Activated CD8-positive, alpha-beta memory T cell treated with anti-CD3 and anti-CD28 coated beads for 36 hours (primary cell): ENCODE measurements at regions not wholly inside any gene's neighbourhood (a gene's known extent, or its start where the extent isn't known, plus 50 kb on each side); places are given as distances from the start of the nearest gene placed in this dataset.

Source experiments
- CTCF ChIA-PET: fragments of 350-600 bp; sonication (Branson Sonifier 250); formaldehyde crosslinking; loops from one replicate; lab custom pipeline; 2021; ENCODE audit warnings: antibody characterized with exemption; lab: Charles Lee
- POLR2A ChIA-PET: fragments of 350-600 bp; sonication (Branson Sonifier 250); formaldehyde crosslinking; loops from one replicate; lab custom pipeline; 2021; ENCODE audit warnings: antibody characterized with exemption; lab: Charles Lee

GRCh38 chr3:43211681-43212080 lies 74.7 kb upstream of the SNRK start:
- ChIA-PET POLR2A (no interaction called here), CTCF (no interaction called here)

GRCh38 chr3:43210049-43211027 lies 76.0 kb upstream of the SNRK start:
- POLR2A ChIA-PET: no interaction called here
- CTCF ChIA-PET: no interaction called here

DNA sequence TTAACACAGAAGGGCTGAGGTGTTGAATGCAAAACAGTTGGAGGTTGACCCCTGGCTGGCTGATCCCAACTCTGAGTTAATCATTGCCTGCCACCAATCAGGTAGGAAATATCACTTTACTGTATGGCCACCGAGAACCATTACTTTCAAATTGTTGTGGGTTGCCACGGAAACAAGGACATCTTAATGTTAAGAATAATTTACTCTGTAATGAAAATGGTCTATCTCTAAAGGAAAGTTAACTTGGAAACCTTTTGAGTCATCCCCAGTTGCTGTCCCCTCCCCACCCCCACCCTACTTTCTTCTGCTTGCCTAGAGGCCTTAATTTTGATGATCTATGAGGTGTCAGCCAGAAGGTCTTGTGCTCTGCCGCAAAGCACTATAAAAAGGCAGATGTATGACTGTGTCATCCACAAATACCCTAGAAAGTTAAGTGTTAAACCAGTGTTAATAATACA lies 78.7 kb upstream of the SNRK start:
- ChIA-PET POLR2A (no interaction called here), CTCF (no interaction called here)

DNA sequence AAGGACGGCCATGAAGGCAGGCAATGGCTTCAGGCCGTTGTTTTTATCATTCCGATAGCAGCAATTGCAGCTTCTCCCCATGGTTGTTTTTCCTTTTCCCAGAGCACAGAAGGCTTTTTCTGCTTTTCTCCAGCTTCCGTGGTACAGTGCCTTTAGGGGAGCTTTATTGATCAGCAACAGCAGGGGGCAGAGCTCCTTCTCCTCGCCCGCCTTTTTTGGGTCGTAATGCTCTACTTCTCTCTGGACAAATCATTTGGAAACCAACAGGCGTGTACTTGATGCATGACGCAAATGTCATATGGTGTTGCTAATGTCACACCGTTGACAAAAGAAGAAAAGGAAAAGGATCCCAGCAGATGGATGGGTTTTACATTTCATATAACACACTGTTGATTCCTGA lies 79.7 kb upstream of the SNRK start:
- POLR2A ChIA-PET: no interaction called here
- CTCF ChIA-PET: no interaction called here

DNA sequence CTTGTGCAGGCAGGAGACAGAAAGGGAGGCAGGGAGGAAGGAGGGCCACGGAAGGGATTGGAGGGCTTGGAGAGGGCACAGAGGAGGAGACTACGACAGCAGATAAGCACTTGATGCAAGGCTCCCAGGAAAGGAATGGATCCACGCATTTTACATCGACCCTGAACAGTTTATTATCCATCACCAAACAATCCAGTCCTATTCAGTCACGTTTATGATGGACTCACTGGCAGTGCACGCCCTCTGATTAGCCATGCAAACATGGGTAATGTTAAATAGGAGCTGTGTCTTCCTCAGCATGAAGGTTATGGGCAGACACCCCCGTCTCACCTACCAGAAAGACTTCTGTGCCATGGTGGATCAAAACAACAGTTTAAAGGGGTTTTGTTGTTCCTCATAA lies 80.2 kb upstream of the SNRK start:
- ChIA-PET CTCF (no interaction called here), POLR2A (no interaction called here)

DNA sequence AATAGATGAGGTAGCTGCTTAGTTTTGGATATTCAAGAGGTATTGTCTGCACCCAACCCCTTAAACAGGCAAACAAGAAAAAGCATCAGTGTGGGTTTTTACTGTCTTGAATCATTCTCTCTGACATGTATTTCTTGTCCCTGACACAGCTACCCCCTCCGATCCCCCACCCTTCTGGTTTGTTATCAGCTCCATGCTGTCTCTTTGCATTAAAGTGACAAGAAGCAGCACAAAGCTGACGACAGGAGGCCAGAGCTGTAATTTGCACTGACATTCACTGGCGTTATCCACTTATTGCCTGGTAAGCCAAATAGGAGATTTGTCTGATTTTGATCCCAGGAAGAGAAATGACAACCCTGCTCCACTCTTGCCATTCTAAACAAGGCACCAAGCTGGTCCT lies 83.3 kb upstream of the SNRK start:
- ChIA-PET POLR2A (no interaction called here), CTCF (interaction anchor here (0.8 kb wide), 1 partner anchor 19 kb away, joined by 3 read pairs; no protein-coding TSS in a partner anchor)

DNA sequence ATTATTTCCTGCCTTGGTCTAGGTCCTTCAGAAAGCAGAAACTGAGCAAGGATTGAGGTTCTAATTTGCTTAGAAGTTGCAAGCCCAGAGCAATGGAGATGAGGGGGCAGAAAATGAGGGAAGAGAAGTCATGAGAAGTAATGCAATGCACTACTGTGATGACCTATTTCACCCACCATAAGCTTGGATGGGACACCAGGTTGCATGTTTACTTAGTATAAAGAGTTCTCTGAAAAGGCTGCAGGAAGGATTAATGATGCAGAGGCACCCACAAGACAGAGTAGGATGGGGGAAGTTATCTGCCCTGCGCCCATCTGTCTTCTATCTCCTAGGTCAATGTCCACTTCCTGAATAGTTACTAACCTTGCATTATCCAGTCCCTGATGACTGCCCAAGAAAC lies 84.8 kb upstream of the SNRK start:
- ChIA-PET CTCF (no interaction called here), POLR2A (no interaction called here)

DNA sequence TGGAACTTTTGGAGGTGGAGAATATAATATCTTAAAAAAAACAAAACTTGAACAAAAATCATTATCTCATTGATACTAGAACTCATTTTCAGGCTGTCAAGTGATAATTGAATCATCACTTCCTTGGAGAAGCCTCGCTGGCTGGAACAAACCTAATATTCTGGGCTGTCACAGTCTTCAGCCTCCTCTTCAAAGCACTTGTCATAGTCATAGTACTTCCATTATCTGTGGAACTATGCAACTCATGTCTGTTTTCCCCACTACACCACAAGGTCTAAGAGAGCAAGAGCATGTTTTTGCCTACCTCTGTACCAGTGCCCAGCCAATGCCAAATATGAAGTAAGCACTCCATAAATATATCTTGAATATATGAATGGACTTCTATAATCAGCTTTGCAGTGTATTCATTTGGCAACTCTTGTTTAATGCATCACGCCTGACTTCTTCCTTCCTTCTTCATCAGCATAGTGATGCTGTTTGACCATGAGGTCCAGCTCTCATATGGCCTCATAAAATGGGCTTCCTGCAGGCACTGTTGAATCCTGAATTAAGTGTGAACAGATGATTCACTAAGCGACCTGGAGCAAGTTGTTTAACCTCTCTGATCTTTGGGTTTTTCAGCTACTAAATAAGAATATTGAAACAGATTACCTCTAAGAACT lies 86.6 kb upstream of the SNRK start:
- ChIA-PET CTCF (interaction anchor here (0.6 to 1.0 kb wide), 2 partner anchors 19 to 1125 kb away, joined by 3 to 4 read pairs; no protein-coding TSS in a partner anchor), POLR2A (no interaction called here)

DNA sequence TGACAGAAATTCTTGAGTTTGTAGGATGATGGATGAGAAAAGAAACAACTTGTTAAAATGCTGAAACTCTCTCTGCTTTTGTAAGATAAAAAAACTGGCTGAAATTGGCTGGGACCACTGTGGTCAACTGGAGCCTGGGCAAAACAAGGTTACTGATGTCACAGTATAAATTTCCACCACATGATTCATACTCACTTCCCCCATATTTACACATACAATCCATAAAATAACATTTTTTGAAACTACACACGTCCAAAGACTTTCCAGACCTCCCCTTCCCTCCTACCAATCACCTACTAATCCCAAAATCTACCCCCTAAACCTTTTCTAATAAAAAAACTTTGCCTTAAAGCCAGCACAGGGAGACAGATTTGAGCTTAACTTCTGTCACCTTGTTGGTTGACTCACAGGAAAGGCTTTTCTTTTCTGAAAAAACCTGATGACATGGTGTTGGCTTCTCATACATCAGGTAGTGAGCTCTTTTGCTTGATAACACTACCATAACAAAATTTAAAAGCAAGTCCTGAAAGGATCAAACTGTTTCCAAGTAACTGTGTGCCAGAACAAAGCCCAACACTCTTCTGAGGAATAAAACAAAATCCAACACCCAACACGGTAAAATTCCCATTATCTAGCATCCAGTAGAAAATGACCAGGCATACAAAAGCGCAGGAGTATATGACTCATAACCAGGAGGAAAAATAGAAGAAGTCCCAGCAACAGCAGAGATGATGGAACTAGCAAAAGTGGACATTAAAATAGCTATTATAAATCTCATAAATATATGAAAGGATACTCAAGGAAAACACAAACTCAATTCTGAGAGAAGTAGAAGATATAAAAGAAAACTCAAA lies 87.3 kb upstream of the SNRK start:
- ChIA-PET POLR2A (no interaction called here), CTCF (interaction anchor here (1.0 kb wide), 1 partner anchor 18 kb away, joined by 3 read pairs; no protein-coding TSS in a partner anchor)

DNA sequence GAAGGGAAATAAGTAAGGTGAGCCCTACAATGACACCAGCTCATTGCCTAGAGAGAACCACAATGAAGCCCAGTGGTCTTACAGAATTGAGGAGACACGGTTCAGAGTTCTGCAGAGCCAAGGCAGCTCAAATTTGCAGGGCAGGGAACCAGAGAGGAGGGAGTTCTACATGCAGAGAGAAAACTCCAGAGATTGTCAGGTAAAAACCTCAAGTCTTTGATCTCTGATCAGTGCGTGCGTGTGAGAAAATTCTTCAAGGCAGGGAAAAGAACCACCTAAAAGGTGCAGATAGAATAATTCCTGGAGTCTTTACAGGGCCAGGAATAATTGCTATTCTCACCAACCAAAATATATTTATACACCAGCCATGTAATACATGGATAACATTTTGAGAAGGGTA lies 88.0 kb upstream of the SNRK start:
- CTCF ChIA-PET: interaction anchor here (1.0 kb wide), 1 partner anchor 17 kb away, joined by 3 read pairs; no protein-coding TSS in a partner anchor
- POLR2A ChIA-PET: no interaction called here

GRCh38 chr3:43197181-43197580 lies 89.2 kb upstream of the SNRK start:
- ChIA-PET POLR2A (no interaction called here), CTCF (no interaction called here)

- ChIA-PET CTCF (no interaction called here), POLR2A (no interaction called here)
These were observed 89.6 kb upstream of the SNRK start for GRCh38 chr3:43196721-43197120.

GRCh38 chr3:43195115-43195498 lies 89.2 kb upstream of the POMGNT2 start:
- ChIA-PET POLR2A (no interaction called here), CTCF (no interaction called here)

GRCh38 chr3:43194490-43195114 lies 88.7 kb upstream of the POMGNT2 start:
- CTCF ChIA-PET: no interaction called here
- POLR2A ChIA-PET: no interaction called here

DNA sequence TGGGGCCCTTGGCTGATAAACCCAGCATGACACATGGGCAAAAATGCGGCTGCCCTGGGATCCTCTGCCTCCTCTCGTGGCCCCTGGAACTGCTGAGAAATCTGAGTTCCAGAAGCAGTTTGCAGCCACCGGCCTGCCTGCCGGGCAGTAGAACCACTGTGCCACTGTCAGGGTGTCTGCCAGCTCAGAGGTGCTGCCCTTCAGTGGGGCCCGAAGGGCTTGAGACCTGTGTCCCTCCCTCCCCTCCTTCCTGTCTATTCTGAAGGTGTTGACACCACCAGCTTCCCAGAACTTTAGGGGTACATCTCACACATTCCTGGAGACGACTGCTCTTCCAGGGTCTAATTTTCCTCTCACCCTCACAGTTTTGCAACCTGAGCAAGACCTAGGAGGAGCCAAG lies 88.2 kb upstream of the POMGNT2 start:
- POLR2A ChIA-PET: no interaction called here

GRCh38 chr3:43192028-43192427 lies 86.1 kb upstream of the POMGNT2 start:
- ChIA-PET POLR2A (no interaction called here), CTCF (no interaction called here)

More for the DNA sequence above, 88.2 kb upstream of the POMGNT2 start:
- CTCF ChIA-PET: no interaction called here

DNA sequence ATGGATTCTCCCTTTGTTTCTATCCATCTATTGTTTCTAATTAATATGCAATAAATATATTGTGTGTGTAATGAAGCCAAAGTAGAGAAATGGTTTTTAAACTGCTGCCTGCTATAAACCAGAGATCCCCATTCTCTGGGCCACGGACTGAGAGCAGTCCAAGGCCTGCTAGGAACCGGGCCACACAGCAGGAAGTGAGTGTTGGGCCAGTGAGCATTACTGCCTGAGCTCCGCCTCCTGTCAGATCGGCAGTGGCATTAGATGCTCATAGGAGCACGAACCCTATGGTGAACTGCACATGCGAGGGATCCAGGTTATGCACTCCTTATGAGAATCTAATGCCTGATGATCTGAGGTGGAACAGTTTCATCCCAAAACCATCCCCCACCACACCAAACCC lies 85.2 kb upstream of the POMGNT2 start:
- ChIA-PET CTCF (no interaction called here), POLR2A (no interaction called here)

- ChIA-PET CTCF (no interaction called here), POLR2A (no interaction called here)
These were observed 84.8 kb upstream of the POMGNT2 start for GRCh38 chr3:43190670-43191069.

- POLR2A ChIA-PET: no interaction called here
- CTCF ChIA-PET: interaction anchor here (0.6 kb wide), 1 partner anchor 1154 kb away, joined by 3 read pairs; no protein-coding TSS in a partner anchor
These were observed 82.1 kb upstream of the POMGNT2 start for GRCh38 chr3:43187836-43188479.
